Keratinocyte (primary cell): ENCODE measurements at regions not wholly inside any gene's neighbourhood (a gene's known extent, or its start where the extent isn't known, plus 50 kb on each side); places are given as distances from the start of the nearest gene placed in this dataset.

ENCODE experiments used
- EZH2 ChIP-seq: IDR thresholded peaks from one replicate; pipeline ENCODE4 v1.6.1; 2012; ENCODE audit warnings: inconsistent platforms, mild to moderate bottlenecking, low read length, moderate library complexity
- TF ChIP-seq, protein P1 (sequence below), 3 experiments: IDR thresholded peaks in 1 of 3; conservative IDR thresholded peaks in 1 of 3; optimal IDR thresholded peaks in 1 of 3; 2 replicates in 2 of 3; 3 replicates in 1 of 3; pipeline versions ENCODE3 to v1.5.1; 2011; ENCODE audit warnings: low read length in 3 of 3, mild to moderate bottlenecking in 3 of 3, moderate library complexity in 2 of 3, control low read depth in 1 of 3, inconsistent platforms in 1 of 3; ENCODE audit not compliant: insufficient read depth in 2 of 3; ENCODE audit errors: extremely low read depth in 1 of 3

DNA sequence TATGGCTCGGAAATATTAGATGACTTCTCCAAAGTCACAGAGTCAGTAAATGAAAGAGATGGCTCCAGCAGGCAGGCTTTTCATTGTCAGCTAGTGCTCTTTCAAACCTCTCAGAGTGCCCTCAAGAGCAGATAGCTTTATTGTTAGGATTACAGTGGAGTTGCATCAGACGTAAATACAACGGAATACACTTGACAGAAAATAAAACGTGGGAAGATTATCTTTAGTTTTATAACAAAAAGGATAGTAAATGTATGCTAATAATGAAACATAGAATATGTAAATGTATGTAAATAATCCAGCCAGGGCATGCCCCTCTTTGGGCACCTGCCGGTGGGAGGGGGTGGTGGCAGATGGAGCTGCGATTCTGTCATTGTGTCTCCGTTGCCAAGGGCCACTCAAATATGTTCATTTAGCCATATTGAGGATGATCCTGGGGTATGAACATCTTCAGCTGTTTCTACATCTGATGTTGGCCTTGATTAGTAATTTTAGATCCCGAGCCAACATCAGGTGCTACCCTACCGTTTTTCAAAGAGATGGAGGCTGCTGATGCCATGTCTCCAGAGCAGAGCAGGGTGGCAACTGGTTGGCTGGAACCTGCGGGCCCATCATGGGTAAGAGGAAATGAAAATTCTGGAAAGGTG, 358.3 kb upstream of the SULF2 start:
- TF ChIP-seq, protein P1, sequence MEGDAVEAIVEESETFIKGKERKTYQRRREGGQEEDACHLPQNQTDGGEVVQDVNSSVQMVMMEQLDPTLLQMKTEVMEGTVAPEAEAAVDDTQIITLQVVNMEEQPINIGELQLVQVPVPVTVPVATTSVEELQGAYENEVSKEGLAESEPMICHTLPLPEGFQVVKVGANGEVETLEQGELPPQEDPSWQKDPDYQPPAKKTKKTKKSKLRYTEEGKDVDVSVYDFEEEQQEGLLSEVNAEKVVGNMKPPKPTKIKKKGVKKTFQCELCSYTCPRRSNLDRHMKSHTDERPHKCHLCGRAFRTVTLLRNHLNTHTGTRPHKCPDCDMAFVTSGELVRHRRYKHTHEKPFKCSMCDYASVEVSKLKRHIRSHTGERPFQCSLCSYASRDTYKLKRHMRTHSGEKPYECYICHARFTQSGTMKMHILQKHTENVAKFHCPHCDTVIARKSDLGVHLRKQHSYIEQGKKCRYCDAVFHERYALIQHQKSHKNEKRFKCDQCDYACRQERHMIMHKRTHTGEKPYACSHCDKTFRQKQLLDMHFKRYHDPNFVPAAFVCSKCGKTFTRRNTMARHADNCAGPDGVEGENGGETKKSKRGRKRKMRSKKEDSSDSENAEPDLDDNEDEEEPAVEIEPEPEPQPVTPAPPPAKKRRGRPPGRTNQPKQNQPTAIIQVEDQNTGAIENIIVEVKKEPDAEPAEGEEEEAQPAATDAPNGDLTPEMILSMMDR (optimal IDR thresholded peaks at IDR 0.05 in 1 of 3, IDR thresholded peaks at IDR 0.05 in 1 of 3, conservative IDR thresholded peaks at IDR 0.05 in 1 of 3; ENCODE audit: extremely low read depth in 1 of 3, insufficient read depth in 2 of 3, low read length in 3 of 3) = no peak
- no peak for TF ChIP-seq EZH2
